H1 (cell line): ENCODE measurements at regions not wholly inside any gene's neighbourhood (a gene's known extent, or its start where the extent isn't known, plus 50 kb on each side); places are given as distances from the start of the nearest gene placed in this dataset.

Experiments
- CTCF ChIA-PET: fragments of 300-600 bp; sonication (Branson Sonifier 250); formaldehyde crosslinking; loops from one replicate; lab custom pipeline; 2021; ENCODE audit not compliant: partially characterized antibody; lab: Charles Lee
- POLR2A ChIA-PET: fragments of 300-600 bp; sonication (Branson Sonifier 250); formaldehyde crosslinking; loops from one replicate; lab custom pipeline; 2021; ENCODE audit warnings: inconsistent platforms; ENCODE audit not compliant: partially characterized antibody; lab: Charles Lee
- DNase-seq, 2 experiments: peaks; one replicate each; pipeline versions ENCODE4 v3.0.0 to v3.0.0-alpha.2; 2010 to 2022; ENCODE audit warnings: low spot score in 2 of 2, low read depth in 1 of 2, mixed read lengths in 1 of 2
- FAIRE-seq: peaks from 2 replicates; lab custom pipeline; 2011; peaks lifted over from hg19 to GRCh38; lab: Jason Lieb, UNC
- H2AFZ ChIP-seq: 2 replicates; pipeline ENCODE4 v1.8.1; 2012; ENCODE audit warnings: low read length, inconsistent platforms
- H2AK5ac ChIP-seq: 2 replicates; pipeline ENCODE4 v1.6.1; 2013; ENCODE audit warnings: low read depth, low read length
- H2BK120ac ChIP-seq: replicated peaks from 2 replicates; pipeline ENCODE3; 2013; ENCODE audit warnings: low read depth, low read length, inconsistent platforms
- H2BK12ac ChIP-seq: 2 replicates; pipeline ENCODE4 v1.6.1; 2013; ENCODE audit warnings: low read depth, low read length
- H2BK15ac ChIP-seq: 2 replicates; pipeline ENCODE4 v1.6.1; 2013; ENCODE audit warnings: low read length
- H2BK20ac ChIP-seq: 2 replicates; pipeline ENCODE4 v1.6.1; 2013; ENCODE audit warnings: low read length
- H2BK5ac ChIP-seq: 2 replicates; pipeline ENCODE4 v1.6.1; 2013; ENCODE audit warnings: low read depth, low read length
- H3K14ac ChIP-seq: 2 replicates; pipeline ENCODE4 v1.6.1; 2013; ENCODE audit warnings: inconsistent platforms; ENCODE audit not compliant: insufficient read length
- H3K18ac ChIP-seq: 2 replicates; pipeline ENCODE4 v1.6.1; 2013; ENCODE audit warnings: low read length; ENCODE audit errors: extremely low read depth
- H3K23ac ChIP-seq: 2 replicates; pipeline ENCODE4 v1.6.1; 2013; ENCODE audit warnings: inconsistent platforms; ENCODE audit not compliant: insufficient read length
- H3K23me2 ChIP-seq: 2 replicates; pipeline ENCODE4 v1.6.1; 2013; ENCODE audit warnings: low read depth, low read length
- H3K27ac ChIP-seq: 2 replicates; pipeline ENCODE4 v1.6.1; 2011; ENCODE audit warnings: low read depth, low read length, inconsistent platforms
- H3K27me3 ChIP-seq, 4 experiments: replicated peaks in 1 of 4; 1 replicate in 1 of 4; 2 replicates in 3 of 4; pipeline versions ENCODE4 v1.6.1 to v1.8.1; 2011 to 2013; ENCODE audit warnings: low read length in 3 of 4, mild to moderate bottlenecking in 3 of 4, inconsistent platforms in 2 of 4, mixed read lengths in 2 of 4, moderate library complexity in 1 of 4; ENCODE audit not compliant: control insufficient read depth in 3 of 4, insufficient read depth in 3 of 4; ENCODE audit errors: extremely low read depth in 1 of 4
- H3K36me3 ChIP-seq, 4 experiments: 2 replicates each; pipeline versions ENCODE4 v1.6.1 to v1.8.1; 2011 to 2013; ENCODE audit warnings: mild to moderate bottlenecking in 4 of 4, low read length in 3 of 4, moderate library complexity in 2 of 4, control low read depth in 1 of 4, inconsistent platforms in 1 of 4; ENCODE audit not compliant: insufficient read depth in 4 of 4, control insufficient read depth in 2 of 4
- H3K4ac ChIP-seq: replicated peaks from 2 replicates; pipeline ENCODE3; 2013; ENCODE audit warnings: low read length, low read depth, mixed read lengths, inconsistent platforms; ENCODE audit not compliant: insufficient read length
- H3K4me1 ChIP-seq, 4 experiments: replicated peaks in 1 of 4; 1 replicate in 1 of 4; 2 replicates in 3 of 4; pipeline versions ENCODE4 v1.6.1 to v1.8.1; 2011 to 2013; ENCODE audit warnings: low read length in 3 of 4, inconsistent platforms in 2 of 4, mixed read lengths in 1 of 4; ENCODE audit not compliant: insufficient read depth in 4 of 4, control insufficient read depth in 3 of 4
- H3K4me2 ChIP-seq, 2 experiments: 2 replicates each; pipeline versions ENCODE4 v1.6.1 to v1.8.1; 2011 to 2013; ENCODE audit warnings: low read depth in 2 of 2, low read length in 2 of 2, control low read depth in 1 of 2, inconsistent platforms in 1 of 2, mild to moderate bottlenecking in 1 of 2; ENCODE audit not compliant: insufficient read depth in 1 of 2
- H3K4me3 ChIP-seq, 4 experiments: fragments of 200-600, 300-600 bp in 1 of 4; sonication (generic), shearing (Covaris generic), sonication (Bioruptor Twin) in 1 of 4; 2 replicates each; pipeline versions ENCODE4 v1.5.1 to v1.8.1; 2011 to 2016; ENCODE audit warnings: low read length in 4 of 4, low read depth in 3 of 4, control low read depth in 2 of 4, inconsistent platforms in 2 of 4, mild to moderate bottlenecking in 2 of 4, mixed read lengths in 1 of 4, moderate library complexity in 1 of 4; ENCODE audit not compliant: insufficient read depth in 2 of 4; ENCODE audit errors: extremely low read depth in 1 of 4
- H3K56ac ChIP-seq: replicated peaks from 2 replicates; pipeline ENCODE3; 2013; ENCODE audit warnings: low read depth, mild to moderate bottlenecking, mixed read lengths, low read length, inconsistent platforms; ENCODE audit not compliant: insufficient read length
- H3K79me1 ChIP-seq: 2 replicates; pipeline ENCODE4 v1.6.1; 2013; ENCODE audit warnings: low read depth, low read length, control low read depth
- H3K79me2 ChIP-seq, 2 experiments: 2 replicates each; pipeline versions ENCODE4 v1.6.1 to v1.8.1; 2012 to 2013; ENCODE audit warnings: low read length in 2 of 2, mild to moderate bottlenecking in 2 of 2, inconsistent platforms in 1 of 2; ENCODE audit not compliant: insufficient read depth in 2 of 2, control insufficient read depth in 1 of 2
- H3K9ac ChIP-seq, 4 experiments: replicated peaks in 1 of 4; 1 replicate in 1 of 4; 2 replicates in 3 of 4; pipeline versions ENCODE4 v1.6.1 to v1.8.1; 2011 to 2013; ENCODE audit warnings: low read depth in 3 of 4, low read length in 3 of 4, control low read depth in 2 of 4, mild to moderate bottlenecking in 2 of 4, moderate library complexity in 2 of 4, inconsistent platforms in 1 of 4; ENCODE audit errors: extremely low read depth in 1 of 4
- H3K9me3 ChIP-seq, 2 experiments: 2 replicates each; pipeline versions ENCODE4 v1.6.1 to v1.8.1; 2012 to 2013; ENCODE audit warnings: mild to moderate bottlenecking in 2 of 2, moderate library complexity in 2 of 2, control low read depth in 1 of 2, inconsistent platforms in 1 of 2, low read depth in 1 of 2, low read length in 1 of 2, mixed read lengths in 1 of 2; ENCODE audit not compliant: insufficient read depth in 2 of 2
- H4K20me1 ChIP-seq, 2 experiments: replicated peaks in 1 of 2; 2 replicates each; pipeline versions ENCODE3 to v1.8.1; 2011 to 2013; ENCODE audit warnings: inconsistent platforms in 2 of 2, low read length in 2 of 2, mild to moderate bottlenecking in 1 of 2; ENCODE audit not compliant: insufficient read depth in 2 of 2, control insufficient read depth in 1 of 2
- H4K5ac ChIP-seq: 2 replicates; pipeline ENCODE4 v1.6.1; 2013; ENCODE audit warnings: low read length, low read depth, mixed read lengths, inconsistent platforms; ENCODE audit not compliant: insufficient read length
- H4K8ac ChIP-seq: 2 replicates; pipeline ENCODE4 v1.8.0; 2013; ENCODE audit warnings: mild to moderate bottlenecking, moderate library complexity, low read length, inconsistent platforms; ENCODE audit not compliant: insufficient read depth; ENCODE audit errors: extremely low read depth
- H4K91ac ChIP-seq: replicated peaks from 2 replicates; pipeline ENCODE3; 2013; ENCODE audit warnings: low read length, mixed read lengths, inconsistent platforms; ENCODE audit not compliant: insufficient read length
- BACH1 ChIP-seq: IDR thresholded peaks from 2 replicates; pipeline ENCODE4 v1.6.1; 2012; ENCODE audit warnings: low read length, improper control_type of control experiment
- BRCA1 ChIP-seq: IDR thresholded peaks from 2 replicates; pipeline ENCODE4 v1.6.1; 2012; ENCODE audit warnings: low read depth, low read length, improper control_type of control experiment
- CTBP2 ChIP-seq: IDR thresholded peaks from 2 replicates; pipeline ENCODE4 v1.7.0; 2011; ENCODE audit warnings: borderline replicate concordance, mild to moderate bottlenecking, moderate library complexity, mixed read lengths, low read length; ENCODE audit not compliant: insufficient read depth, insufficient read length
- GABPA ChIP-seq: IDR thresholded peaks from 2 replicates; pipeline ENCODE4 v1.6.1; 2011; ENCODE audit warnings: mild to moderate bottlenecking, low read length, moderate library complexity, borderline replicate concordance; ENCODE audit not compliant: insufficient read depth
- JUN ChIP-seq: IDR thresholded peaks from 2 replicates; pipeline ENCODE4 v1.6.1; 2011; ENCODE audit warnings: low read depth, mild to moderate bottlenecking, improper control_type of control experiment, low read length
- KDM4A ChIP-seq: IDR thresholded peaks from one replicate; pipeline ENCODE4 v1.7.1; 2012; ENCODE audit warnings: low read depth, mild to moderate bottlenecking, moderate library complexity, low read length, inconsistent platforms; ENCODE audit not compliant: severe bottlenecking
- POU5F1 ChIP-seq: IDR thresholded peaks from 2 replicates; pipeline ENCODE4 v1.6.1; 2011; ENCODE audit warnings: low read depth, mild to moderate bottlenecking, low read length, moderate library complexity
- RNF2 ChIP-seq: fragments of 200-900, 300-1000 bp; sonication (generic); IDR thresholded peaks from 2 replicates; pipeline ENCODE4 v1.7.1; 2016; ENCODE audit warnings: borderline replicate concordance, low read depth, mild to moderate bottlenecking, antibody characterized with exemption, low read length; ENCODE audit not compliant: poor library complexity, severe bottlenecking; ENCODE audit errors: missing control alignments
- SAP30 ChIP-seq: fragments of 300-600 bp; sonication (generic); IDR thresholded peaks from 2 replicates; pipeline ENCODE4 v1.7.1; 2012; ENCODE audit warnings: low read length, moderate library complexity, mild to moderate bottlenecking, inconsistent platforms; ENCODE audit not compliant: insufficient read depth, insufficient replicate concordance
- SP2 ChIP-seq: IDR thresholded peaks from 2 replicates; pipeline ENCODE4 v1.6.1; 2012; ENCODE audit warnings: mild to moderate bottlenecking, low read length, inconsistent platforms
- SP4 ChIP-seq: IDR thresholded peaks from 2 replicates; pipeline ENCODE4 v1.6.1; 2012; ENCODE audit warnings: low read length, inconsistent platforms
- TAF7 ChIP-seq: optimal IDR thresholded peaks from 2 replicates; pipeline ENCODE3; 2011; ENCODE audit warnings: low read depth, mild to moderate bottlenecking, inconsistent platforms, low read length, moderate library complexity, borderline replicate concordance
- TEAD4 ChIP-seq: IDR thresholded peaks from 2 replicates; pipeline ENCODE4 v1.6.1; 2012; ENCODE audit warnings: low read depth, low read length, inconsistent platforms, mixed read lengths
- WGBS, 2 experiments: shearing (Covaris generic) in 1 of 2; methylation state at CpG; one replicate each; pipeline versions ENCODE4 v1.1.6 to v1.1.7; 2013 to 2015; ENCODE audit warnings: low lambda C conversion rate in 2 of 2, mixed read lengths in 2 of 2, inconsistent platforms in 1 of 2, low coverage in 1 of 2, missing lambda C conversion rate in 1 of 2; ENCODE audit not compliant: insufficient replicate concordance in 2 of 2, insufficient coverage in 1 of 2, insufficient read length in 1 of 2; ENCODE audit errors: extremely low coverage in 1 of 2, missing lambda C conversion rate in 1 of 2; 5-methylcytosine and 5-hydroxymethylcytosine counted together
- TF ChIP-seq, protein P1 (sequence below): IDR thresholded peaks from 2 replicates; pipeline ENCODE4 v1.6.1; 2012; ENCODE audit warnings: inconsistent platforms

DNA sequence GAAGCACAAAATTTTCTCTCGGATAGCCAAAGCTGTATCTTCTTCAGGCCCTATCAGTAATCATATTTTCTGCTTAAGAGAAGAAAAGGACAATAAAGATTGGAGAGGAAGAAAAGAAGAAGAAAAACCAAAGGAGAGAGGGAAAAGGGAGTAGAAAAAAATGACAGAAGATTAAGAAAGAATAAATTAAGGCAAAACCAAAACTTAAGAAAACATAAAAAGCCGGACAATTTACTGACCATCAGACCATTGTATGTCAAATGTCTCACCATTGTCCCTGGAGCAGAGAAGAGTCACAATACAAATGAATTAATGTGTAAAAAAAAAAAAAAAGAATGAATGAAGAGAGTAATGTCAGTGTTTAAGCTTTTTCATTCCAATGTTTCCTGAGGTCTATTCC lies 1274.8 kb downstream of the FSCB start:
- no peak overlapping the region for H2BK120ac ChIP-seq
- H3K27me3 ChIP-seq, result no peaks in the 10 kb centered on the region
- no peaks in the 10 kb centered on the region for H3K36me3 ChIP-seq
- H4K5ac ChIP-seq, result no peak overlapping the region
- H4K20me1 ChIP-seq, result no peaks in the 10 kb centered on the region
- no peak overlapping the region for H2BK12ac ChIP-seq
- H3K18ac ChIP-seq, result no peak overlapping the region
- 92% methylated on average over 1 of the region's 2 CpGs; no CpG with 5 or more reads in 1 of the 2 experiments for WGBS, 2 experiments
- H3K14ac ChIP-seq, result no peak overlapping the region
- no peak overlapping the region for H4K91ac ChIP-seq
- H3K4me2 ChIP-seq, result no peak overlapping the region
- no peak for DNase-seq
- H3K4ac ChIP-seq, result no peak overlapping the region
- no peak overlapping the region for H3K9ac ChIP-seq
- no peaks in the 10 kb centered on the region for H3K23me2 ChIP-seq
- no peak overlapping the region for H4K8ac ChIP-seq
- no peak overlapping the region for H3K23ac ChIP-seq
- H3K9me3 ChIP-seq, result no peaks in the 10 kb centered on the region
- H3K79me2 ChIP-seq, result no peaks in the 10 kb centered on the region
- H3K4me1 ChIP-seq, result no peaks in the 10 kb centered on the region
- H2BK15ac ChIP-seq, result no peak overlapping the region
- no peak overlapping the region for H3K27ac ChIP-seq
- no peak overlapping the region for H2BK5ac ChIP-seq
- FAIRE-seq, result no peak
- H2AFZ ChIP-seq, result no peak overlapping the region
- no peak overlapping the region for H2AK5ac ChIP-seq
- no peak overlapping the region for H2BK20ac ChIP-seq
- no peak overlapping the region for H3K4me3 ChIP-seq
- CTCF ChIA-PET, result no interaction called here
- H3K79me1 ChIP-seq, result no peaks in the 10 kb centered on the region
- H3K56ac ChIP-seq, result no peak overlapping the region
- POLR2A ChIA-PET, result no interaction called here
- TF ChIP-seq BACH1 (no peak), JUN (no peak), TEAD4 (no peak), SP2 (no peak), POU5F1 (no peak), SP4 (no peak), BRCA1 (no peak), KDM4A (no peak), SAP30 (no peak), RNF2 (no peak), TAF7 (no peak), CTBP2 (no peak), GABPA (no peak)
- TF ChIP-seq, protein P1, sequence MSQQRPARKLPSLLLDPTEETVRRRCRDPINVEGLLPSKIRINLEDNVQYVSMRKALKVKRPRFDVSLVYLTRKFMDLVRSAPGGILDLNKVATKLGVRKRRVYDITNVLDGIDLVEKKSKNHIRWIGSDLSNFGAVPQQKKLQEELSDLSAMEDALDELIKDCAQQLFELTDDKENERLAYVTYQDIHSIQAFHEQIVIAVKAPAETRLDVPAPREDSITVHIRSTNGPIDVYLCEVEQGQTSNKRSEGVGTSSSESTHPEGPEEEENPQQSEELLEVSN, result no peak
